ENCODE measurements at regions not wholly inside any gene's neighbourhood (a gene's known extent, or its start where the extent isn't known, plus 50 kb on each side); places are given as distances from the start of the nearest gene placed in this dataset.

DNA sequence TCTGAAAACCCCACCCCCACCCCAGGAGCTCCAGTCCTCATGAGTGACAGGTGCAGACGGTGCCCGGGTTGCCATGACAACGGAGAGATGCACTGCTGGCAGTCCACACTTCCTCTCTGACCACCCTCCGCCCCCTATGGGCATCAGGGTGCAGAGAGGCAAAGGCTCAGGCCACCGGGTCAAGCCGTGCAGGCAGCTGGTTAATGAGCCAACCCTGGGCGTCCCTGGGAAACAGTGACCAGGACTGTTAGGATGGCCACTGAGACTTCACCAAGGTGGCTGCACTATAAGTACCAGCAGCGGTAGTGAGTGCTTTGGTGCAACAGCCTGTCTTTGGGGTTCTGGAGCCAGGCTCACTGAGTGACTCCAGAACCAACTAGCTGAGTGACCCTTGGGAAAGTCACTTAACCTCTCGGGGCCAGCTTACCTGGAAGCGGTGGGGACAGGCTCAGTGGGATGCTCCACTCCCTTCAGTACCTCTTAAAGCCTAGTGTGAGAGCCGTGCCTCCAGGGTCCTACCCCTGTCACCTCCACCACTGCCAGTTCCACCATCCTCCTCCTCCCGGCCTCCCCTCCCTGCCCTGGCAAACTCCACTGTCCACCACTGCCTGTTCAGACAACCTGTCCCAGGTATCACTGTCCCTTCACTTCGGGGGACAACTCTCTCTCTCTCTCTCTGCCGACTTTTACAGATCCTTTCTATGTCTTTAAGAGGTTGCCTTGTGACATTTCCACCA, 121.0 kb upstream of the PRR20G start:
- Mint-ChIP-seq H3K4me3 (no peak overlapping the region), H3K27ac (no peak overlapping the region), H3K9me3 (no peaks in the 10 kb centered on the region), H3K27me3 (peaks cover 2% of the 10 kb centered on the region), H3K4me1 (no peaks in the 10 kb centered on the region), H3K36me3 (no peaks in the 10 kb centered on the region)
- DNase-seq (no peak), ATAC-seq (ENCODE audit: low read depth) (no peak)
- POLR2A ChIA-PET, result no interaction called here

- H3K4me3 Mint-ChIP-seq, result no peak overlapping the region
- POLR2A ChIA-PET, result no interaction called here
- no peak overlapping the region for H3K27ac Mint-ChIP-seq
- no peak for ATAC-seq (ENCODE audit: low read depth)
- H3K27me3 Mint-ChIP-seq, result no peaks in the 10 kb centered on the region
- H3K9me3 Mint-ChIP-seq, result no peaks in the 10 kb centered on the region
- H3K4me1 Mint-ChIP-seq, result no peaks in the 10 kb centered on the region
- DNase-seq, result no peak
- no peaks in the 10 kb centered on the region for H3K36me3 Mint-ChIP-seq
Measured at GRCh38 chr3:127408022-127408683, 120.3 kb upstream of the PRR20G start.

- no peaks in the 10 kb centered on the region for H3K36me3 Mint-ChIP-seq
- ATAC-seq (ENCODE audit: low read depth), result no peak
- no peak for DNase-seq
- no peaks in the 10 kb centered on the region for H3K9me3 Mint-ChIP-seq
- H3K4me3 Mint-ChIP-seq, result no peak overlapping the region
- H3K27me3 Mint-ChIP-seq, result no peaks in the 10 kb centered on the region
- POLR2A ChIA-PET, result no interaction called here
- no peaks in the 10 kb centered on the region for H3K4me1 Mint-ChIP-seq
- H3K27ac Mint-ChIP-seq, result no peak overlapping the region
Measured at GRCh38 chr3:127407026-127407939, 119.4 kb upstream of the PRR20G start.

DNA sequence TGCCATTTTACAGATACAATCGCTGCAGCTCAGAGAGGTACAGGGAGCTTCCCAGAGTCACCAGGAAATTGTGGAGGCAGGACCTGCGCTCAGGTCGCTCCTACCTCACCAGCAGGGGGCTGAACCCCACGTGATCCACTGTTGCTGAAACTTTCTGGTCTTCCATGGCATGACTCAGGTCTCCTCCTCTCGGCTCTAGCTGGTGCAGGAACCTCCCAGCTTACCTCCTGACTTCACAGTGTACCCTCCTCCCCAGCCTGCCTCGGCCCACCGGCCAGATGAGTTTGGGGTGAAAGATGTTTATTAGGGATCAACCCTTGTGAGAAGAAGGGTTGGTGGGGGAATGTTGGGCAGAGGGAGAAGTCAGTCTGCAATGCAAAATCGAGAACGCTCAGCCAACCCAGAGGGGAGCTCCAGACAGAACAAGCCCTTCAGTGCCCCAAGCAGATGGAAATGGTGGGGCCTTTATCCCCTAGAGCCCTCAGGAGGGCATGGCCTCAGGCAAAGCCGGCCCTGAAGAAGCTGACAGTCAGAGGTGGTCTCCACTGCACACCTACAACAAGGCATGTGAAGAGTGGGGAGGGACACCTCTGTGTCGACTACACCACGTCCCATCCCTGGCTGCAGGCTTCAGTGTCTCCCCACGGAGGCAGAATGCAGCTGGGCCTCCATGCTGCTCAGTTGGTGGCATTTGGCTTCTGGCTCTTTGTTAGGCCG, 118.6 kb upstream of the PRR20G start:
- POLR2A ChIA-PET, result no interaction called here
- no peak for DNase-seq
- no peak for ATAC-seq (ENCODE audit: low read depth)
- Mint-ChIP-seq H3K27me3 (no peaks in the 10 kb centered on the region), H3K4me1 (no peaks in the 10 kb centered on the region), H3K36me3 (no peaks in the 10 kb centered on the region), H3K9me3 (no peaks in the 10 kb centered on the region), H3K27ac (no peak overlapping the region), H3K4me3 (no peak overlapping the region)

DNA sequence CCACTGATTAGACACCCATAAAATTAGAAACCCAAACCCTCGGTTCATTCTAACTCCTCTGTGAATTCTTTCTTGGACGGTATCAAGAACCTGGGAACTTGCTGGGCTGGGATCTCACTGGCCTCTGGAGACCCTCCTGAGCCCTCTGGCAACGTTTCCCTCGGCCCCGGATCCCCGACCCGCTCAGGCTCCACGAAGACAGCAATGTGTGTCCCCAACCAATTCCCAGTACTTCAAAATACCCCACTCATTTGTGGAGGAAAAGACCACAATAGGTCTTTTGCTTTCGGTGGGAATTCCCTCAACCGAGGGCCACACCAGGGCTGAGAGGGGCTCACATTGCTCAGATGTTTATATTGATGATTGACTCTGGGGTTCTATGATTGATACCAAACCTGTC, 117.9 kb upstream of the PRR20G start:
- Mint-ChIP-seq H3K9me3 (no peaks in the 10 kb centered on the region), H3K4me1 (no peaks in the 10 kb centered on the region), H3K36me3 (no peaks in the 10 kb centered on the region), H3K27me3 (no peaks in the 10 kb centered on the region), H3K27ac (no peak overlapping the region), H3K4me3 (no peak overlapping the region)
- POLR2A ChIA-PET, result no interaction called here
- ATAC-seq (ENCODE audit: low read depth) (no peak), DNase-seq (no peak)

GRCh38 chr3:127405010-127405598, 117.3 kb upstream of the PRR20G start:
- H3K9me3 Mint-ChIP-seq, result no peaks in the 10 kb centered on the region
- no peak for DNase-seq
- no peaks in the 10 kb centered on the region for H3K4me1 Mint-ChIP-seq
- no peak overlapping the region for H3K27ac Mint-ChIP-seq
- ATAC-seq (ENCODE audit: low read depth), result no peak
- H3K4me3 Mint-ChIP-seq, result no peak overlapping the region
- peaks cover 5% of the 10 kb centered on the region for H3K27me3 Mint-ChIP-seq
- POLR2A ChIA-PET, result no interaction called here
- H3K36me3 Mint-ChIP-seq, result no peaks in the 10 kb centered on the region

GRCh38 chr3:127404221-127405009, 116.6 kb upstream of the PRR20G start:
- ATAC-seq (ENCODE audit: low read depth) (no peak), DNase-seq (no peak)
- no peaks in the 10 kb centered on the region for H3K9me3 Mint-ChIP-seq
- H3K4me1 Mint-ChIP-seq, result no peaks in the 10 kb centered on the region
- peaks cover 5% of the 10 kb centered on the region for H3K27me3 Mint-ChIP-seq
- no peaks in the 10 kb centered on the region for H3K36me3 Mint-ChIP-seq
- H3K27ac Mint-ChIP-seq, result no peak overlapping the region
- POLR2A ChIA-PET, result no interaction called here
- H3K4me3 Mint-ChIP-seq, result no peak overlapping the region

- H3K9me3 Mint-ChIP-seq, result no peaks in the 10 kb centered on the region
- no peak overlapping the region for H3K27ac Mint-ChIP-seq
- POLR2A ChIA-PET, result no interaction called here
- ATAC-seq (ENCODE audit: low read depth) (no peak), DNase-seq (no peak)
- no peak overlapping the region for H3K4me3 Mint-ChIP-seq
- H3K27me3 Mint-ChIP-seq, result peaks cover 7% of the 10 kb centered on the region
- no peaks in the 10 kb centered on the region for H3K4me1 Mint-ChIP-seq
- no peaks in the 10 kb centered on the region for H3K36me3 Mint-ChIP-seq
Measured at GRCh38 chr3:127403795-127404194, 115.9 kb upstream of the PRR20G start.

DNA sequence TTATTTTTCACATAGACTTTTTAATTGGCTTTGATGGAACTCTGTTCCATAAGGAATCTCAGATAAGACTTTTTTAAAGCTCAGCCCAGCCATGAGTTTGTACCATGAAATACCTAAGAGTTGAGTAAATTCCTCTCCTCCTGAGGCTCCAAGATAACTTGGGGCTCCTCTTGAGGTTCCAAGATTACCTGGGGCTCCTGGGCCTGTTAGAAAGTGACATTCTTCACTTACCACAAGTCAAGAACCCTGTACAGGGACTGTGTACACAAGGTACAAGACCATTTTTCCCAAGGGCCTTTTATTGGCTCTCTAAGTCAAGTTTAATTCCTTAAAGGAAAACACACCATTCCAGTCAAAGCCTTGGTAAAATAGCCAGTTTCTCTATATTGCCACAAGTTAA, 111.3 kb upstream of the PRR20G start:
- no peak for DNase-seq
- no peak for ATAC-seq (ENCODE audit: low read depth)
- peaks cover 2% of the 10 kb centered on the region for H3K9me3 Mint-ChIP-seq
- POLR2A ChIA-PET, result no interaction called here
- peaks cover 18% of the 10 kb centered on the region for H3K27me3 Mint-ChIP-seq
- peaks cover 1% of the 10 kb centered on the region for H3K4me1 Mint-ChIP-seq
- H3K4me3 Mint-ChIP-seq, result no peak overlapping the region
- H3K36me3 Mint-ChIP-seq, result no peaks in the 10 kb centered on the region
- H3K27ac Mint-ChIP-seq, result no peak overlapping the region

- Mint-ChIP-seq H3K27me3 (peaks cover 19% of the 10 kb centered on the region), H3K9me3 (peaks cover 2% of the 10 kb centered on the region), H3K4me1 (peaks cover 1% of the 10 kb centered on the region), H3K36me3 (no peaks in the 10 kb centered on the region), H3K4me3 (no peak overlapping the region), H3K27ac (no peak overlapping the region)
- ATAC-seq (ENCODE audit: low read depth) (no peak), DNase-seq (no peak)
- POLR2A ChIA-PET, result no interaction called here
Measured at GRCh38 chr3:127396473-127396872, 108.6 kb upstream of the PRR20G start.

DNA sequence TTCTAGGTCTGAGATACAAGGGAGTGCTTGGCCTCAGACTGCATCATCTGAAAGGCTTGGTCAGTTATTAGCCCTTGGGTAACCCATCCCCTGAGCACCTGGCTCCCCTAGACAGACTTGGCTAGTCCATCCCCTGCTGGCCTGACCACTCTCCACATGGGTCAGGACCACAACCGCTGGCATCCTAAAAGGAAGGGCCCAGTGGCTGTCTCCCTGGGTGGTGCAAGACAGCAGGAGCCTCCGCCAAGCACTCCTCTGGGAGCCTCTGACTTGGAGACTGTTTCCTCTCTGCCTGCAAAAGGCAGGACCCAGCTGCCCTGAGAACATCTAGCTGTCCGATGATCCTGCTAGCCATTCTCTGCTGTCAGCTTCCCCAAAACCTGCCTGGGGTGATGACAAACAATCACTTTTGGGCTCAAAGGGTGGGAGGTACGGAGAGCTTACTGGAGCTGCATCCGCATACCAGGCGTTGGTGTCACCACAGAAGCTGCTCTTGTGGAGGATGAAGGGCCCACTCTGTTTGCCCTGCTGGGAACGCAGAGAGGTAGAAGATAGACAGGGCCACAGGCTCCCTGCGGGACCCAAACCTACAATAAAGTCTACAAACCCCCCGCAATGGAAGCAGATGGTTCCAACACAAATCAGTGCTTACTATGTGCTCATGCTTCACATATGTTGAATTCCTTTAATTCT, 108.0 kb upstream of the PRR20G start:
- Mint-ChIP-seq H3K36me3 (no peaks in the 10 kb centered on the region), H3K27me3 (peaks cover 19% of the 10 kb centered on the region), H3K9me3 (peaks cover 2% of the 10 kb centered on the region), H3K27ac (no peak overlapping the region), H3K4me3 (no peak overlapping the region), H3K4me1 (peaks cover 1% of the 10 kb centered on the region)
- ATAC-seq (ENCODE audit: low read depth), result no peak
- POLR2A ChIA-PET, result no interaction called here
- DNase-seq, result no peak

DNA sequence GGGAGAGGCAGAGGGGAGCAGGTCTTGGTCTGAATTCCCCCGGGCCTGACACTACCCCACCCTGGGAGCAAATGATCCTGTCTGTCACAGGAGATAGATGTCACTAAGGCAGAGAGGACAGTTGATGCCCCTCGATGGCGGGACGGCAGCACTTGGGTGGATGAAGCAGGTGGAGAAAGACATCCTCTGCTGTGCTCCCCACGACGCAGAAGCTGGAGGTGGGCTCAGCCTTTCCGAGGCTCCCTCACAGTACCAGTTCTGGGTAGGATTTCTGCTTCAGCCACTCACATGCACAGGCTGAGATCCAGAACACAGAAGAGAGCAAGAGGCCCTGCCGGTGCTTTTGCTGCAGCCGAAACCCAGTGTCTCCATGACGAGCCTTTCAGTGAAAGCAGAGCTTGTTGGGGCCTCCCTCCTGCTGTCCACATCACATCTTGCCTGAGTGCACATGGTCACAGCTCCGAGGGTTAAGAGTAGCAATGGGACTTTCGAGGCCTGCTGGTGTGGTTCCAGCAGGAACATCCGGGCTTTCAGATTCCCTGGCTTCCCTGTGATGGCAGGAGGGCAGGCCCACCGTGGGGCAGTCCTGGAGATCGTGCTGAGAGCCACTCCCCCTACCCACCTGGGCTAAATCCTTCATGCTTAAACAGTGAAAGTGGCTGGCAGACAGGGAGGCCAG, 107.3 kb upstream of the PRR20G start:
- no peak for DNase-seq
- H3K9me3 Mint-ChIP-seq, result peaks cover 2% of the 10 kb centered on the region
- H3K27me3 Mint-ChIP-seq, result peaks cover 14% of the 10 kb centered on the region
- peaks cover 1% of the 10 kb centered on the region for H3K4me1 Mint-ChIP-seq
- ATAC-seq (ENCODE audit: low read depth), result no peak
- POLR2A ChIA-PET, result no interaction called here
- H3K36me3 Mint-ChIP-seq, result no peaks in the 10 kb centered on the region
- no peak overlapping the region for H3K4me3 Mint-ChIP-seq
- no peak overlapping the region for H3K27ac Mint-ChIP-seq

All from activated naive CD8-positive, alpha-beta T cell treated with anti-CD3 and anti-CD28 coated beads, Interleukin-2, amount 10 ng/mL, durations not matched to agents 7 days and 5 days (primary cell).